ENCODE measurements at regions not wholly inside any gene's neighbourhood (a gene's known extent, or its start where the extent isn't known, plus 50 kb on each side); places are given as distances from the start of the nearest gene placed in this dataset.

- no peak overlapping the region for H3K27ac ChIP-seq (ENCODE audit: low read length)
- no peak overlapping the region for H3K9ac ChIP-seq (ENCODE audit: low read length)
- H3K9me3 ChIP-seq (ENCODE audit: low read length): no peaks in the 10 kb centered on the region
- TF ChIP-seq CTCF (IDR thresholded peaks at IDR 0.05; ENCODE audit: poor library complexity, severe bottlenecking): no peak
- no peak for TF ChIP-seq POLR2AphosphoS5 (IDR thresholded peaks at IDR 0.05)
- no peak for TF ChIP-seq EP300 (conservative IDR thresholded peaks at IDR 0.05; ENCODE audit: poor library complexity, severe bottlenecking)
- no peak for TF ChIP-seq RAD21 (conservative IDR thresholded peaks at IDR 0.05)
- no peak for TF ChIP-seq REST (IDR thresholded peaks at IDR 0.05; ENCODE audit: borderline replicate concordance)
- no peak for TF ChIP-seq SMC3 (conservative IDR thresholded peaks at IDR 0.05; ENCODE audit: poor library complexity)
- TF ChIP-seq EZH2 (IDR thresholded peaks at IDR 0.05; ENCODE audit: borderline replicate concordance, insufficient read depth, low read length, poor library complexity, severe bottlenecking): no peak
- no peak for TF ChIP-seq MXI1 (conservative IDR thresholded peaks at IDR 0.05; ENCODE audit: poor library complexity, severe bottlenecking)
- TF ChIP-seq TAF1 (IDR thresholded peaks at IDR 0.05; ENCODE audit: low read depth): no peak
- no peak overlapping the region for H3K4me3 ChIP-seq (ENCODE audit: low read length)
- no peaks in the 10 kb centered on the region for H3K9me2 ChIP-seq (ENCODE audit: insufficient read depth, low read length)
- no peaks in the 10 kb centered on the region for H4K20me1 ChIP-seq (ENCODE audit: insufficient read depth)
- no peak overlapping the region for H3K4me2 ChIP-seq (ENCODE audit: low read length)
- H3K79me2 ChIP-seq (replicated peaks; ENCODE audit: insufficient read depth, low read length): no peaks in the 10 kb centered on the region
- no peaks in the 10 kb centered on the region for H3K36me3 ChIP-seq (ENCODE audit: insufficient read depth, low read length)
- no peak overlapping the region for H2AFZ ChIP-seq (ENCODE audit: low read depth, low read length)
- no peaks in the 10 kb centered on the region for H3F3A ChIP-seq (ENCODE audit: insufficient read depth, low read length, poor library complexity, severe bottlenecking)
- H3K27me3 ChIP-seq (ENCODE audit: insufficient read depth, low read depth, low read length): no peaks in the 10 kb centered on the region
Observed at GRCh38 chr1:232109391-232109790, 482.8 kb downstream of the DISC1 start.

GRCh38 chr1:232108598-232108997, 482.0 kb downstream of the DISC1 start:
- H3K4me2 ChIP-seq (ENCODE audit: low read length): no peak overlapping the region
- TF ChIP-seq RAD21 (conservative IDR thresholded peaks at IDR 0.05) (no peak), EZH2 (IDR thresholded peaks at IDR 0.05; ENCODE audit: borderline replicate concordance, insufficient read depth, low read length, poor library complexity, severe bottlenecking) (no peak), EP300 (conservative IDR thresholded peaks at IDR 0.05; ENCODE audit: poor library complexity, severe bottlenecking) (no peak), REST (IDR thresholded peaks at IDR 0.05; ENCODE audit: borderline replicate concordance) (no peak), SMC3 (conservative IDR thresholded peaks at IDR 0.05; ENCODE audit: poor library complexity) (no peak), POLR2AphosphoS5 (IDR thresholded peaks at IDR 0.05) (no peak), CTCF (IDR thresholded peaks at IDR 0.05; ENCODE audit: poor library complexity, severe bottlenecking) (no peak), MXI1 (conservative IDR thresholded peaks at IDR 0.05; ENCODE audit: poor library complexity, severe bottlenecking) (no peak), TAF1 (IDR thresholded peaks at IDR 0.05; ENCODE audit: low read depth) (no peak)
- H3K27me3 ChIP-seq (ENCODE audit: insufficient read depth, low read depth, low read length): no peaks in the 10 kb centered on the region
- H2AFZ ChIP-seq (ENCODE audit: low read depth, low read length): no peak overlapping the region
- no peak overlapping the region for H3K27ac ChIP-seq (ENCODE audit: low read length)
- no peaks in the 10 kb centered on the region for H3K79me2 ChIP-seq (replicated peaks; ENCODE audit: insufficient read depth, low read length)
- no peaks in the 10 kb centered on the region for H4K20me1 ChIP-seq (ENCODE audit: insufficient read depth)
- H3K36me3 ChIP-seq (ENCODE audit: insufficient read depth, low read length): no peaks in the 10 kb centered on the region
- H3K9me3 ChIP-seq (ENCODE audit: low read length): no peaks in the 10 kb centered on the region
- no peak overlapping the region for H3K4me3 ChIP-seq (ENCODE audit: low read length)
- H3K9ac ChIP-seq (ENCODE audit: low read length): no peak overlapping the region
- no peaks in the 10 kb centered on the region for H3K9me2 ChIP-seq (ENCODE audit: insufficient read depth, low read length)
- H3F3A ChIP-seq (ENCODE audit: insufficient read depth, low read length, poor library complexity, severe bottlenecking): no peaks in the 10 kb centered on the region
